Effector memory CD4-positive, alpha-beta T cell (primary cell): ENCODE measurements at regions not wholly inside any gene's neighbourhood (a gene's known extent, or its start where the extent isn't known, plus 50 kb on each side); places are given as distances from the start of the nearest gene placed in this dataset.
"Not testable (repeated sequence)": the region's sequence is repeated elsewhere in the genome, so short reads cannot be mapped to it uniquely, and the experiment has no call there.

Experiments used
- DNase-seq, 3 donors: peaks; one replicate each; pipeline ENCODE4 v3.0.0-alpha.2; 2020
- H3K27ac ChIP-seq: 2 replicates; pipeline ENCODE4 v1.7.0; 2013; ENCODE audit warnings: mild to moderate bottlenecking, low read length, moderate library complexity; ENCODE audit not compliant: insufficient read depth, poor library complexity, severe bottlenecking
- H3K27me3 ChIP-seq: replicated peaks from 2 replicates; pipeline ENCODE4 v1.7.0; 2013; ENCODE audit warnings: mild to moderate bottlenecking, low read length; ENCODE audit not compliant: insufficient read depth, control insufficient read depth, poor library complexity, severe bottlenecking
- H3K36me3 ChIP-seq: 2 replicates; pipeline ENCODE4 v1.7.0; 2013; ENCODE audit warnings: mild to moderate bottlenecking, low read length, moderate library complexity; ENCODE audit not compliant: control insufficient read depth, insufficient read depth
- H3K4me1 ChIP-seq: 2 replicates; pipeline ENCODE4 v1.7.0; 2013; ENCODE audit warnings: low read length, mild to moderate bottlenecking; ENCODE audit not compliant: control insufficient read depth, insufficient read depth, poor library complexity, severe bottlenecking
- H3K4me3 ChIP-seq: 2 replicates; pipeline ENCODE4 v1.7.0; 2013; ENCODE audit warnings: low read length, low read depth, mild to moderate bottlenecking; ENCODE audit not compliant: insufficient read depth, poor library complexity, severe bottlenecking
- H3K9me3 ChIP-seq: 2 replicates; pipeline ENCODE4 v1.7.0; 2013; ENCODE audit warnings: mild to moderate bottlenecking, low read length, moderate library complexity; ENCODE audit not compliant: control insufficient read depth

DNA sequence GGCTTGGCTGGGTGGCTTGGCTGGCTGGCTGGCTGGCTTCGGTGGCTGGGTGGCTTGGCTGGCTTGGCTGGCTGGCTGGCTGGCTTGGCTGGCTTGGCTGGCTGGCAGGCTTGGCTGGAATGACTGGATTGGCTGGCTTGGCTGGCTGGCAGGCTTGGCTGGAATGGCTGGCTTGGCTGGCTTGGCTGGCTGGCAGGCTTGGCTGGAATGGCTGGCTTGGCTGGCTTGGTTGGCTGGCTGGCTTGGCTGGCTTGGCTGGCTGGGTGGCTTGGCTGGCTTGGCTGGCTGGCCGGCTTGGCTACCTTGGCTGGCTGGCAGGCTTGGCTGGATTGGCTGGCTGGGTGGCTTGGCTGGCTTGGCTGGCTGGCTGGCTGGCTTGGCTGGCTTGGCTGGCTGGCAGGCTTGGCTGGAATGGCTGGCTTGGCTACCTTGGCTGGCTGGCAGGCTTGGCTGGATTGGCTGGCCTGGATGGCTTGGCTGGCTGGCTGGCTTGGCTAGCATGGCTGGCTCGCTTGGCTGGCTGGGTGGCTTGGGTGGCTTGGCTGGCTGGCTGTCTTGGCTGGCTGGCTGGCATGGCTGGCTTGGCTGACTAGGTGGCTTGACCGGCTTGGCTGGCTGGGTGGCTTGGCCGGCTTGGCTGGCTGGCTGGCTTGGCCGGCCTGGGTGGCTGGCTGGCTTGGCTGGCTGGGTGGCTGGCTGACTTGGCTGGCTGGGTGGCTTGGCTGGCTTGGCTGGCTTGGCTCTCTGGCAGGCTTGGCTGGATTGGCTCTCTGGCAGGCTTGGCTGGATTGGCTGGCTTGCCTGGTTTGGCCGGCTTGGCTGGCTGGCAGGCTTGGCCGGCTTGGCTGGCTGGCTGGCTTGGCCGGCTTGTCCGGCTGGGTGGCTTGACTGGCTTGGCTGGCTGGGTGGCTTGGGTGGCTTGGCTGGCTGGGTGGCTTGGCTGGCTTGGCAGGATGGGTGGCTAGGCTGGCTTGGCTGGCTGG lies 241.6 kb upstream of the POTEB2 start:
- not testable (repeated sequence) for H3K4me3 ChIP-seq, H3K9me3 ChIP-seq, H3K4me1 ChIP-seq, H3K36me3 ChIP-seq, H3K27me3 ChIP-seq, H3K27ac ChIP-seq
- peak in 2 of 3 donors; percentile 17 to 22 for DNase-seq

- H3K27me3 ChIP-seq, H3K36me3 ChIP-seq, DNase-seq, H3K9me3 ChIP-seq, H3K4me1 ChIP-seq, H3K4me3 ChIP-seq, H3K27ac ChIP-seq: not testable (repeated sequence)
Measured at GRCh38 chr15:21096599-21096998, 230.5 kb upstream of the POTEB2 start.

DNA sequence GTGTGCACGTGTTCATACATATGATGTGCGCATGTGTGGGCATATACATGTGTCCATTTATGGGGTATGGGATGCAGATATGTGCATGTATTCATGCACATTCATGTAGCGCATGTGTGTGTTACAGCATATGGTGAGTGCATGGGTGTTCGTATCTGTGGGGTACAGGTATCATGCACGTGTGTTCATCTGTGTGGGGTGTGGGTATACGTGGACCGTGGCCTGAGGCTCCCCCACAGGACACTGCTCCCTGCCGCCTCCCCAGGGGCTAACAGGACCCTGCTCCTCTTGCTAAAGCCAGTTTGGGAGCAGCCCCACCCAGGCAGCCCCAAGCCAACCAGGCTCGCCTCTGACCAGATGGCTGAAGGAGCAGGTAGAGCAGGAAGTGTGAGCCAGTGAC lies 213.4 kb upstream of the POTEB2 start:
- not testable (repeated sequence) for H3K36me3 ChIP-seq, H3K27ac ChIP-seq, H3K4me1 ChIP-seq, H3K27me3 ChIP-seq, H3K4me3 ChIP-seq, H3K9me3 ChIP-seq, DNase-seq

- H3K27me3 ChIP-seq, H3K9me3 ChIP-seq, H3K36me3 ChIP-seq, H3K4me1 ChIP-seq, H3K27ac ChIP-seq, H3K4me3 ChIP-seq, DNase-seq: not testable (repeated sequence)
Measured at GRCh38 chr15:21068917-21069316, 202.8 kb upstream of the POTEB2 start.

GRCh38 chr15:21063512-21063911 lies 197.4 kb upstream of the POTEB2 start:
- H3K27me3 ChIP-seq, H3K4me3 ChIP-seq, H3K4me1 ChIP-seq, H3K27ac ChIP-seq, DNase-seq, H3K9me3 ChIP-seq, H3K36me3 ChIP-seq: not testable (repeated sequence)

GRCh38 chr15:21062619-21063163 lies 196.6 kb upstream of the POTEB2 start:
- not testable (repeated sequence) for H3K4me1 ChIP-seq, H3K27me3 ChIP-seq, H3K4me3 ChIP-seq, H3K9me3 ChIP-seq, DNase-seq, H3K36me3 ChIP-seq, H3K27ac ChIP-seq

GRCh38 chr15:21051866-21052265 lies 185.8 kb upstream of the POTEB2 start:
- H3K4me1 ChIP-seq, DNase-seq, H3K4me3 ChIP-seq, H3K27ac ChIP-seq, H3K9me3 ChIP-seq, H3K36me3 ChIP-seq, H3K27me3 ChIP-seq: not testable (repeated sequence)

GRCh38 chr15:21031703-21032102 lies 165.6 kb upstream of the POTEB2 start:
- H3K27ac ChIP-seq, H3K36me3 ChIP-seq, H3K4me1 ChIP-seq, DNase-seq, H3K9me3 ChIP-seq, H3K27me3 ChIP-seq, H3K4me3 ChIP-seq: not testable (repeated sequence)

DNA sequence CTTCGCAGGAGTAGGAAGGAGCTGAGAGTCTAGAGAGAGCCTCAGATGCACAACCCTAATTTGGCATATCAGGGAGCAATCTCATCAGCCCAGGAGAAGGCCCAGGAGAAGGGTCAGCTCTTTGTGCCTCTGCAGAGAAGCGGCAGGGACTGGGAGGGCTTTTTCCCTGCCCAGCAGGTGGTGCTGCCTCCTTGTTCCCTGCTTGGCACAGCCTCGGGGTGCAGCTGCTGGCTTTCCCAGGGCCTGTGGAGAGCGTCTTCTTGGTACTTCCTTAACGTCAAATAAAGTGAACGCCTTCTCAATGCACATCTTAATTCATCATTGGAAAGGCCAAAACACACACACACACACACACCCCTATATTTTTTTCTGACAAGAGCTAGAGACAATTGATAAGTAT lies 162.9 kb upstream of the POTEB2 start:
- H3K4me1 ChIP-seq, H3K4me3 ChIP-seq, DNase-seq, H3K27me3 ChIP-seq, H3K9me3 ChIP-seq, H3K36me3 ChIP-seq, H3K27ac ChIP-seq: not testable (repeated sequence)

DNA sequence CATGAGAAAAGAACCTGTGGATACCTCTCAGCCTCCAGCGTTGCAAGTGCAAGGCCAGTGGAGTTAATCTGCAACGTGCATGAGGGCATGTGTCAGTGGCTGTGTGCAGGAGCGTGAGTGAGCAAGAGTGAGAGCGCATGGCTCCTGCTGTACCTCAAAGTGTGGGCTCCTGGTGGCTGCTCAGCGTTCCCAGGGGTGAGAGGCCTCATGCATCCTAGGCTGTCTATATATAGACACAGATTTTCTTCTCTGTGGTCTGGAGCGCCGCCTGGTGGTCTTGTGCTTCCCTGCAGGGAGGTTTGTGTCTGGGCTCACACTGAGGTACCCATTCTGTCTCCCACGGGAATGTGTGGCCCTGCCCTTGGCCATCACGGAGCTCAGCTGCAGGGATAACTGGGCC lies 161.8 kb upstream of the POTEB2 start:
- not testable (repeated sequence) for H3K4me3 ChIP-seq, DNase-seq, H3K36me3 ChIP-seq, H3K4me1 ChIP-seq, H3K27me3 ChIP-seq, H3K9me3 ChIP-seq, H3K27ac ChIP-seq
